RWPE2 (cell line): ENCODE measurements at regions not wholly inside any gene's neighbourhood (a gene's known extent, or its start where the extent isn't known, plus 50 kb on each side); places are given as distances from the start of the nearest gene placed in this dataset.

Source experiments
- ATAC-seq: fragments of 200-7000 bp; cut with Tn5 transposase; 3 replicates; pipeline ENCODE4 v1.9.1; 2021; ENCODE audit warnings: low read depth
- DNase-seq: peaks from one replicate; pipeline ENCODE4 v3.0.0-alpha.2; 2020; ENCODE audit warnings: low spot score
- H3K27ac ChIP-seq: fragments of 450-650 bp; 2 replicates; pipeline ENCODE4 v1.5.1; 2017; ENCODE audit warnings: mild to moderate bottlenecking; ENCODE audit not compliant: poor library complexity, severe bottlenecking
- H3K27me3 ChIP-seq: fragments of 250-450 bp; sonication (Bioruptor Pico); 2 replicates; pipeline ENCODE4 v1.5.1; 2021; ENCODE audit warnings: mild to moderate bottlenecking, moderate library complexity; ENCODE audit not compliant: insufficient read depth, poor library complexity, severe bottlenecking
- H3K36me3 ChIP-seq: fragments of 250-450 bp; sonication (Bioruptor Pico); 2 replicates; pipeline ENCODE4 v1.5.1; 2020; ENCODE audit warnings: low read depth, mild to moderate bottlenecking, moderate library complexity
- H3K4me1 ChIP-seq: fragments of 250-450 bp; sonication (Bioruptor Pico); 2 replicates; pipeline ENCODE4 v1.5.1; 2021; ENCODE audit warnings: mild to moderate bottlenecking, moderate library complexity; ENCODE audit not compliant: insufficient read depth, poor library complexity, severe bottlenecking
- H3K4me3 ChIP-seq: fragments of 250-450 bp; sonication (Bioruptor Pico); 2 replicates; pipeline ENCODE4 v1.5.1; 2021; ENCODE audit warnings: mild to moderate bottlenecking, moderate library complexity; ENCODE audit not compliant: severe bottlenecking
- H3K9me3 ChIP-seq: fragments of 250-450 bp; sonication (Bioruptor Pico); 2 replicates; pipeline ENCODE4 v1.5.1; 2021; ENCODE audit warnings: mild to moderate bottlenecking, moderate library complexity; ENCODE audit not compliant: severe bottlenecking
- TF ChIP-seq, protein P1 (sequence below): fragments of 450-650 bp; IDR thresholded peaks from one replicate; pipeline ENCODE4 v1.5.1; 2017; ENCODE audit warnings: mild to moderate bottlenecking, moderate library complexity; ENCODE audit not compliant: poor library complexity, severe bottlenecking

DNA sequence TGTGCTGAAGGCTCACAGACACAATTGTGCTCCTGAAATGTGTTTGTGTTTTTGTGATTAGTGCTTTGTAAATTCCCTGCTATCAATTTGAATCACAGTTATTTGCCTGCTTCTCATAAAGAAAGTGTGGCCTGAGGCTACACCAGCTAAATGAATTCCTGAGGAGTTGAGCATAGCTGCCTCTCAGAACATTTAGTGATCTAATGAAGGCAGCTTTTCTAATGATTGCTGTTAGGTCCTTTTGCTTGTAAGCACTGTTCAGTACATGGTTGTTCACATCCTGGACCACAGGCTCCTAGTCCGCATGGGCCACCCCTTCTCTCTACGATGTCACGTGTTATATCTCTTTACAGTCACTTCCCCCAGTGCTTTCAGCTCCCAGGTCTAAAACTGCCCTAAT is 238.2 kb downstream of the B3GLCT start:
- TF ChIP-seq, protein P1, sequence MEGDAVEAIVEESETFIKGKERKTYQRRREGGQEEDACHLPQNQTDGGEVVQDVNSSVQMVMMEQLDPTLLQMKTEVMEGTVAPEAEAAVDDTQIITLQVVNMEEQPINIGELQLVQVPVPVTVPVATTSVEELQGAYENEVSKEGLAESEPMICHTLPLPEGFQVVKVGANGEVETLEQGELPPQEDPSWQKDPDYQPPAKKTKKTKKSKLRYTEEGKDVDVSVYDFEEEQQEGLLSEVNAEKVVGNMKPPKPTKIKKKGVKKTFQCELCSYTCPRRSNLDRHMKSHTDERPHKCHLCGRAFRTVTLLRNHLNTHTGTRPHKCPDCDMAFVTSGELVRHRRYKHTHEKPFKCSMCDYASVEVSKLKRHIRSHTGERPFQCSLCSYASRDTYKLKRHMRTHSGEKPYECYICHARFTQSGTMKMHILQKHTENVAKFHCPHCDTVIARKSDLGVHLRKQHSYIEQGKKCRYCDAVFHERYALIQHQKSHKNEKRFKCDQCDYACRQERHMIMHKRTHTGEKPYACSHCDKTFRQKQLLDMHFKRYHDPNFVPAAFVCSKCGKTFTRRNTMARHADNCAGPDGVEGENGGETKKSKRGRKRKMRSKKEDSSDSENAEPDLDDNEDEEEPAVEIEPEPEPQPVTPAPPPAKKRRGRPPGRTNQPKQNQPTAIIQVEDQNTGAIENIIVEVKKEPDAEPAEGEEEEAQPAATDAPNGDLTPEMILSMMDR: no peak
- Histone ChIP-seq H3K4me3 (no peak overlapping the region), H3K9me3 (no peaks in the 10 kb centered on the region), H3K36me3 (no peaks in the 10 kb centered on the region), H3K4me1 (no peaks in the 10 kb centered on the region), H3K27ac (no peak overlapping the region), H3K27me3 (no peaks in the 10 kb centered on the region)
- DNase-seq (no peak), ATAC-seq (no peak)

DNA sequence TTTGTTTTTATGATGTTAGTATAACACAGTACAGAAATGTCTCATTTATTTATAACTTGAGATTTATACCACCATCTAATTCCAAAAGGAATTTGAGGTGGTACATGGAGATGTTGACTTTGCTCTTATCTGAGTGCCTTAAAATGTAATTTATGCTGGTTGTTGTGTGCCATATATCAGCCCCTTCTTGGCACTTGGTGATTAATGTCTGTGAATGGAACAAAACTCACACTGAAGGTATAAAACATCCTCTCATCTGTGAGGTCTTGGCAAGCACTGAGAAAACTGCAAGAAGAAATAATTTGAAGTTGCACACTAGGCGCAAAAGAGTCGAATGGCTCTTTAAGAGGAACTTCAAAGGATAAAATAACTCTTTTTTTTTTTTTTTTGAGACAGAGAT is 240.4 kb downstream of the B3GLCT start:
- Histone ChIP-seq H3K4me3 (no peak overlapping the region), H3K27me3 (no peaks in the 10 kb centered on the region), H3K4me1 (no peaks in the 10 kb centered on the region), H3K36me3 (no peaks in the 10 kb centered on the region), H3K9me3 (no peaks in the 10 kb centered on the region), H3K27ac (no peak overlapping the region)
- DNase-seq (no peak), ATAC-seq (no peak)
- TF ChIP-seq, protein P1: no peak

DNA sequence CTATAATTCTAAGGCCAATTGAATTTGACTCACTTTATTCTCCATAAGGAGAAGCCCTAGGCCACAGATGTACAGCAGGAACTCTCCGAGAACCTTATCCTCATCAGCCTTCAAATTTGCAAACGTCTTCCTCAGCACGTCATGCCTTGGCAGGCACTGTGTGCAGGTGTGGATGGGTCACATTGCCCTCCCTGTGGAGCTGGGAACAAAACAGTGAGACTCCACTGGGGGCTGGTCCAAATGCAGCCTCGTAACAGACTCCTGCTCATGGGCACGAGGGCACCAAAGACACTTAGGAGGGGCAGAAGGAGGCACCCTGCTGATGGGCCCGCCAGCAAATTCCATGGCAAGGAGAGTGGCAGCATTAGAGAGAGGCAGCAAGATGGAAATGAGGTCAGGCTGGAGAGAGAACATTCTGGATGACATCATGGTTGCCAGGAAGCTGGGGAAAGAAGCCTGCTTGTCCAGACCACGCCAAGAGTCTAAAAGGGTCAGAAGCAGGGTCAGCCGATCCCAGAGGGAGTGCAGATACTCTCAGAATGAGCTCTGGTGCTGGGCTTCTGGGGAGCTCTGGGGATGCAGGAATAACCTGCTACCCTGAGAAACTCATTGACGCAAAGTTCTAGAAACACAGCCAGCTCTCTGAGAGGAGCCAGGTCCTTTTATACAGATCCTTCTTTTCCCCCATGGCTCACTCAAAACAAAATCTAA is 242.2 kb downstream of the B3GLCT start:
- DNase-seq (no peak), ATAC-seq (no peak)
- Histone ChIP-seq H3K27ac (no peak overlapping the region), H3K4me1 (no peaks in the 10 kb centered on the region), H3K9me3 (no peaks in the 10 kb centered on the region), H3K36me3 (no peaks in the 10 kb centered on the region), H3K4me3 (no peak overlapping the region), H3K27me3 (no peaks in the 10 kb centered on the region)
- TF ChIP-seq, protein P1: no peak

DNA sequence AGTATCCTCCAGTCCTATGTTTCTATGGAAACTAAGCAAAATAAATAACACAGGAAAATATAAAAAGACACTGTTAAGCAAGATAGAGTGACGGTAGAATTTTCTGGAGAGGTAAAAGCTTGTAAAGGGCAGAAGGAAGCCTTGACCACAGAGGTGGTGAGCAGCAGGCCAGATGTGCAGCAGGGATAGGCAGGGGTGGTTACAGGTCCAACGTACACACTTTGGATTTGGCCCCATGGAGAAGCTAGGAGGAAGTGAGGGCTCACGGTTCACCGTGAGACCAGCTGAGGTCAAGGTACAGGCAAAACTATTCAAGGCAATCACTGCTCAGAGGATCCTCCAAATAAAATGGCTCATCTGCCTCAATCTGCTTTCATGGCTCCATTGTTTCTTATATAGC is 242.8 kb downstream of the B3GLCT start:
- Histone ChIP-seq H3K27me3 (no peaks in the 10 kb centered on the region), H3K36me3 (no peaks in the 10 kb centered on the region), H3K4me1 (no peaks in the 10 kb centered on the region), H3K9me3 (no peaks in the 10 kb centered on the region), H3K27ac (no peak overlapping the region), H3K4me3 (no peak overlapping the region)
- DNase-seq (no peak), ATAC-seq (no peak)
- TF ChIP-seq, protein P1: no peak

DNA sequence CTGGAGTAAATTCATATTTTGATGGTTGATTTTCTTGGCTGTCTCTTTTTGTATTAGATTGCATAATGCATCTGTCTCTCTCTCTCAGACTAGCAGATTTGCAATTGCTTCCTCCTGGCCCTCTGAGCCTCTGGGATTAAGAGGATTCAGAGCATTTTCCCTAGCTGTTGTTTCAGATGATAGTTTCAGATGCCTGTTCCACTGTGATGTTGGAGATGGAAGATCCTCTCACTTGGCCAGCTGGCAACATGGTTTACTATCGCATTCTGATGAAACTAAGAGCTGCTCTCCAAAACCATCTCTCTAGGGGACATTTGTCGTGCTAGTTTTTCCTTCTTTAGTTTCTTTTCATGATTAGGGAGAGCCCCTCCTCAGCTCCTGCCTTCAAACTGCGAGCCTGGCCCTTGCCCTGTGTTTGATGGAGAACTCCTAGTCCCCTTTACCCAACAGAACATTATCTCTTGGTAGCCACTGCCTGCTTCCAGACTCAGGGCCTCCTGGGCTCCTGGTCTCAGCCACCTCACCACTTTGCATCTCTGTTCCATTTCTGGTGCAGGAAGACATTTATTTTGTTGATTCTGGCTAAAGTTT is 244.6 kb downstream of the B3GLCT start:
- ATAC-seq: no peak
- H3K4me3 ChIP-seq: no peak overlapping the region
- TF ChIP-seq, protein P1: no peak
- no peak for DNase-seq
- H3K27me3 ChIP-seq: peaks cover 4% of the 10 kb centered on the region
- no peaks in the 10 kb centered on the region for H3K36me3 ChIP-seq
- no peaks in the 10 kb centered on the region for H3K4me1 ChIP-seq
- H3K9me3 ChIP-seq: no peaks in the 10 kb centered on the region
- no peak overlapping the region for H3K27ac ChIP-seq
